ENCODE measurements at regions not wholly inside any gene's neighbourhood (a gene's known extent, or its start where the extent isn't known, plus 50 kb on each side); places are given as distances from the start of the nearest gene placed in this dataset.

- TF ChIP-seq, protein P1, sequence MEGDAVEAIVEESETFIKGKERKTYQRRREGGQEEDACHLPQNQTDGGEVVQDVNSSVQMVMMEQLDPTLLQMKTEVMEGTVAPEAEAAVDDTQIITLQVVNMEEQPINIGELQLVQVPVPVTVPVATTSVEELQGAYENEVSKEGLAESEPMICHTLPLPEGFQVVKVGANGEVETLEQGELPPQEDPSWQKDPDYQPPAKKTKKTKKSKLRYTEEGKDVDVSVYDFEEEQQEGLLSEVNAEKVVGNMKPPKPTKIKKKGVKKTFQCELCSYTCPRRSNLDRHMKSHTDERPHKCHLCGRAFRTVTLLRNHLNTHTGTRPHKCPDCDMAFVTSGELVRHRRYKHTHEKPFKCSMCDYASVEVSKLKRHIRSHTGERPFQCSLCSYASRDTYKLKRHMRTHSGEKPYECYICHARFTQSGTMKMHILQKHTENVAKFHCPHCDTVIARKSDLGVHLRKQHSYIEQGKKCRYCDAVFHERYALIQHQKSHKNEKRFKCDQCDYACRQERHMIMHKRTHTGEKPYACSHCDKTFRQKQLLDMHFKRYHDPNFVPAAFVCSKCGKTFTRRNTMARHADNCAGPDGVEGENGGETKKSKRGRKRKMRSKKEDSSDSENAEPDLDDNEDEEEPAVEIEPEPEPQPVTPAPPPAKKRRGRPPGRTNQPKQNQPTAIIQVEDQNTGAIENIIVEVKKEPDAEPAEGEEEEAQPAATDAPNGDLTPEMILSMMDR (IDR thresholded peaks at IDR 0.05): no peak
- TF ChIP-seq POLR2A (IDR thresholded peaks at IDR 0.05): no peak
- no peak for TF ChIP-seq POLR2AphosphoS5 (IDR thresholded peaks at IDR 0.05)
Observed at GRCh38 chr6:140201787-140202458, 827.5 kb upstream of the CITED2 start.
